ENCODE measurements at regions not wholly inside any gene's neighbourhood (a gene's known extent, or its start where the extent isn't known, plus 50 kb on each side); places are given as distances from the start of the nearest gene placed in this dataset.
"Not testable (repeated sequence)": the region's sequence is repeated elsewhere in the genome, so short reads cannot be mapped to it uniquely, and the experiment has no call there.

- intact Hi-C loops (cut with DNase I) = no loop called here
- Histone ChIP-seq H3K36me3 (no peaks in the 10 kb centered on the region), H3K4me3 (replicated peaks in 1 of 3) (no peak overlapping the region), H3K27ac (no peak overlapping the region), H3K27me3 (no peaks in the 10 kb centered on the region), H3K9me3 (no peaks in the 10 kb centered on the region), H3K4me1 (no peaks in the 10 kb centered on the region)
- TF ChIP-seq POLR2A (IDR thresholded peaks at IDR 0.05) = no peak
- TF ChIP-seq CTCF (IDR thresholded peaks at IDR 0.05) = no peak
- DNase-seq = no peak
- 80 to 91% methylated on average over 1 of the region's 1 CpG for WGBS, 2 donors
Measured at GRCh38 chr2:111250448-111251030, 129.8 kb downstream of the BCL2L11 start.

DNA sequence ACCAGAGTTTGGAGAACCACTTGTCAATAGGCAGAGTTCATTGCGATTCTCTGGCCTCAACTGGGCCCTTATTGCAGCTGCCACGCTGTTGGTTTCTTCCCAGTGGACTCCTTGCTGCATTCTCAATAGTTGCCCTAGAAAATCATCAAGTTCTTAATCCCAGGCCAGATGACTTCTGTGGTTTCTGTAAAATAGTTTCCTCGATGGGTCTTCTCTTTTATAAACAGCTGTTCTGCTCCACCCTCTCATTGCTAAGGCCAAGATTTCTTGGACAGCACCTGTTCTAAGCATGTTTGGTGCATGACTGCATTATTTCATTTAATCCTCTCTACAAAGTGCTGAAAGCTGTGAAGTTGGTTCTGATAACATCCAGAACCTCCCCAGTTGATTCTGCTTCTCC lies 131.0 kb downstream of the BCL2L11 start:
- Histone ChIP-seq H3K36me3 (no peaks in the 10 kb centered on the region), H3K4me3 (replicated peaks in 1 of 3) (no peak overlapping the region), H3K27ac (no peak overlapping the region), H3K9me3 (no peaks in the 10 kb centered on the region), H3K27me3 (no peaks in the 10 kb centered on the region), H3K4me1 (no peaks in the 10 kb centered on the region)
- intact Hi-C loops (cut with DNase I) = no loop called here
- no peak for DNase-seq
- WGBS, 2 donors = 92 to 98% methylated on average over 3 of the region's 3 CpGs
- no peak for TF ChIP-seq CTCF (IDR thresholded peaks at IDR 0.05)
- no peak for TF ChIP-seq POLR2A (IDR thresholded peaks at IDR 0.05)

GRCh38 chr2:111252436-111252835 lies 131.7 kb downstream of the BCL2L11 start:
- no peaks in the 10 kb centered on the region for H3K36me3 ChIP-seq
- no peak overlapping the region for H3K27ac ChIP-seq
- no peaks in the 10 kb centered on the region for H3K4me1 ChIP-seq
- H3K9me3 ChIP-seq = no peaks in the 10 kb centered on the region
- intact Hi-C loops (cut with DNase I) = no loop called here
- no peak for DNase-seq
- H3K27me3 ChIP-seq = no peaks in the 10 kb centered on the region
- H3K4me3 ChIP-seq (replicated peaks in 1 of 3) = no peak overlapping the region
- TF ChIP-seq CTCF (IDR thresholded peaks at IDR 0.05) = no peak
- no peak for TF ChIP-seq POLR2A (IDR thresholded peaks at IDR 0.05)

- 85 to 97% methylated on average over 3 to 6 of the region's 6 CpGs for WGBS, 2 donors
- not testable (repeated sequence) for DNase-seq
Measured at GRCh38 chr2:111254916-111255315, 134.2 kb downstream of the BCL2L11 start.

GRCh38 chr2:111256628-111257027 lies 135.9 kb downstream of the BCL2L11 start:
- H3K9me3 ChIP-seq; intact Hi-C loops (cut with DNase I); H3K4me3 ChIP-seq (replicated peaks in 1 of 3); H3K27ac ChIP-seq; DNase-seq; H3K36me3 ChIP-seq; H3K27me3 ChIP-seq; H3K4me1 ChIP-seq: not testable (repeated sequence)
- 55 to 67% methylated on average over 1 of the region's 1 CpG for WGBS, 2 donors

More at GRCh38 chr2:111254916-111255315, 134.2 kb downstream of the BCL2L11 start:
- H3K36me3 ChIP-seq; H3K4me1 ChIP-seq; H3K4me3 ChIP-seq (replicated peaks in 1 of 3); H3K9me3 ChIP-seq; H3K27me3 ChIP-seq; intact Hi-C loops (cut with DNase I); H3K27ac ChIP-seq: not testable (repeated sequence)

DNA sequence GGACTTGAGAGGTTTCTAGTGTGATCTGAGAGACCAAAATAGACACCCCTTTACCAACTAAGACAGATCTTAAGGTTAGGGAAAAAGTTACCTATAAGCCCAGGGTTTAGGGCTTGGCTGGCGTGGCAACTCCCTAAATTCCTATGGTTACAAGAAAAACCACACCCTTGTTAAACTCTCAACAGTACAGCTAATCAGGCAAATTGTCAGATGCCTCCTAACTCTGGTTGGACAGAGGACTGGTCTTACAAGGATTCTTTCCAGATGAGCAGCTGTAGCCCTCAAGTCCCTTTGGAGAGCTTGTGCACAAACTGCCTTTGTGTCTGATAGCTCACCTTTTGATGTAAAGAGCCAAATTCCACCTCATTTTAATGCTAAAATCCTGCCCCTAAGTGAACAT lies 136.9 kb downstream of the BCL2L11 start:
- 100% methylated on average over 1 of the region's 1 CpG; no CpG with 5 or more reads in 1 of the 2 donors for WGBS, 2 donors
- intact Hi-C loops (cut with DNase I); H3K4me1 ChIP-seq; H3K27me3 ChIP-seq; DNase-seq; H3K36me3 ChIP-seq; H3K27ac ChIP-seq; H3K4me3 ChIP-seq (replicated peaks in 1 of 3); H3K9me3 ChIP-seq: not testable (repeated sequence)

- DNase-seq; intact Hi-C loops (cut with DNase I); H3K9me3 ChIP-seq; H3K4me1 ChIP-seq; H3K27ac ChIP-seq; H3K4me3 ChIP-seq (replicated peaks in 1 of 3); H3K27me3 ChIP-seq; H3K36me3 ChIP-seq: not testable (repeated sequence)
- WGBS, 2 donors = no CpG with 5 or more reads among the region's 1 CpG
Measured at GRCh38 chr2:111258318-111258717, 137.6 kb downstream of the BCL2L11 start.

GRCh38 chr2:111262627-111263379 lies 142.1 kb downstream of the BCL2L11 start:
- H3K9me3 ChIP-seq; H3K36me3 ChIP-seq; H3K27ac ChIP-seq; DNase-seq; H3K4me1 ChIP-seq; H3K4me3 ChIP-seq (replicated peaks in 1 of 3); intact Hi-C loops (cut with DNase I); H3K27me3 ChIP-seq: not testable (repeated sequence)
- 87 to 92% methylated on average over 5 to 6 of the region's 9 CpGs for WGBS, 2 donors

GRCh38 chr2:111263380-111264017 lies 142.8 kb downstream of the BCL2L11 start:
- DNase-seq; intact Hi-C loops (cut with DNase I); H3K27ac ChIP-seq; H3K27me3 ChIP-seq; H3K4me1 ChIP-seq; H3K4me3 ChIP-seq (replicated peaks in 1 of 3); H3K9me3 ChIP-seq; H3K36me3 ChIP-seq: not testable (repeated sequence)
- no CpG with 5 or more reads among the region's 7 CpGs for WGBS, 2 donors

DNA sequence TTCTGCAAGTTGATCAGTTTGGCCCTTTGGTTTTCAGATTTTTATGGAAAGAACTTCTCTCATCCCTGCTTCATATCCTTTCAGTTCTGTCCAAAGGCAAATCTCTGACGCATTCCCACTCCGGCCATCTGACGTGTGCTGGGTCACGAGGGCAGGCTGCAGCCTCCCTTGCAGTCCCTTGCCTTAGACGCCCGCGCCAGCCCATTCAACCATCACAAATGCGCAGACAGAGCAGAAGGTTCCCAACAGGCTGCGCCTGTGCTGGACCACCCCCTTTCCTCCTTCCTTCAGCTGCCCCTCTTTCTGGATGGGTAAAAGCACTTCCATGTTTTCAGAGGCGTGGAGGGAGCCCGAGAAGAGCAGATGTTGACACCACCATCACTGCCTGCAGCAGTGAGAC lies 144.2 kb downstream of the BCL2L11 start:
- 95 to 98% methylated on average over 9 to 10 of the region's 11 CpGs for whole genome bisulfite sequencing, 2 donors
- H3K27ac ChIP-seq; H3K4me1 ChIP-seq; H3K36me3 ChIP-seq; H3K27me3 ChIP-seq; H3K4me3 ChIP-seq (replicated peaks in 1 of 3); intact Hi-C loops (cut with DNase I); H3K9me3 ChIP-seq: not testable (repeated sequence)
- DNase-seq = peak; percentile 16 to 17

All from thyroid gland (tissue), 4 donors.